ENCODE measurements at regions not wholly inside any gene's neighbourhood (a gene's known extent, or its start where the extent isn't known, plus 50 kb on each side); places are given as distances from the start of the nearest gene placed in this dataset.
A peak's percentile ranks its signal among the peaks of the same experiment; 100 is the strongest.

DNA sequence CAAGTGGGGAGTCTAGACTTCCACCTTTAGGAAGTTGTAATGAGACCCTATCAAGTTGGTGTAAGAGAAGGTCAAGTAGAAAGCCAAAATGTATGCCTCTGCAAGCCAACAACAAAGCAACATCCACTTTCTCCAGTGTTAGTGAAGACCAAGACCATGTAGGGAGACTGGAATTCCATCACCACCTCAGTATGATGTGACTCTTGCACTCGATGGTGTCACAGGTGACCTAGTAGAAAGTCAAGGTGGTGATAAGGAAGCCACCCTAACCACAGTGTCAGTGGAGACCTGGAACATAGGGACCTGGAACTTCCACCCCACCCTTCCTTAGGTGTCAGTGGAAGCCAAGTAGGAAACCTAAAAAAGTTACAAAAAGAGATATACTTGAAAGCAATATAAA lies 278.1 kb upstream of the KCNMB2 start:
- Histone ChIP-seq H3K4me1 (no peaks in the 10 kb centered on the region), H3K27me3 (no peaks in the 10 kb centered on the region), H3K9me3 (no peaks in the 10 kb centered on the region), H3K36me3 (ENCODE audit: low read depth, missing control alignments) (no peaks in the 10 kb centered on the region), H3K4me3 (no peak overlapping the region), H3K27ac (no peak overlapping the region)
- 84 to 100% methylated on average over 1 of the region's 1 CpG for WGBS, 2 donors
- TF ChIP-seq, protein P1, sequence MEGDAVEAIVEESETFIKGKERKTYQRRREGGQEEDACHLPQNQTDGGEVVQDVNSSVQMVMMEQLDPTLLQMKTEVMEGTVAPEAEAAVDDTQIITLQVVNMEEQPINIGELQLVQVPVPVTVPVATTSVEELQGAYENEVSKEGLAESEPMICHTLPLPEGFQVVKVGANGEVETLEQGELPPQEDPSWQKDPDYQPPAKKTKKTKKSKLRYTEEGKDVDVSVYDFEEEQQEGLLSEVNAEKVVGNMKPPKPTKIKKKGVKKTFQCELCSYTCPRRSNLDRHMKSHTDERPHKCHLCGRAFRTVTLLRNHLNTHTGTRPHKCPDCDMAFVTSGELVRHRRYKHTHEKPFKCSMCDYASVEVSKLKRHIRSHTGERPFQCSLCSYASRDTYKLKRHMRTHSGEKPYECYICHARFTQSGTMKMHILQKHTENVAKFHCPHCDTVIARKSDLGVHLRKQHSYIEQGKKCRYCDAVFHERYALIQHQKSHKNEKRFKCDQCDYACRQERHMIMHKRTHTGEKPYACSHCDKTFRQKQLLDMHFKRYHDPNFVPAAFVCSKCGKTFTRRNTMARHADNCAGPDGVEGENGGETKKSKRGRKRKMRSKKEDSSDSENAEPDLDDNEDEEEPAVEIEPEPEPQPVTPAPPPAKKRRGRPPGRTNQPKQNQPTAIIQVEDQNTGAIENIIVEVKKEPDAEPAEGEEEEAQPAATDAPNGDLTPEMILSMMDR (IDR thresholded peaks at IDR 0.05) = no peak
- TF ChIP-seq POLR2A (IDR thresholded peaks at IDR 0.05) = no peak
- DNase-seq = no peak
- intact Hi-C loops (cut with DNase I; ENCODE audit: low total_unique reads) = no loop called here

DNA sequence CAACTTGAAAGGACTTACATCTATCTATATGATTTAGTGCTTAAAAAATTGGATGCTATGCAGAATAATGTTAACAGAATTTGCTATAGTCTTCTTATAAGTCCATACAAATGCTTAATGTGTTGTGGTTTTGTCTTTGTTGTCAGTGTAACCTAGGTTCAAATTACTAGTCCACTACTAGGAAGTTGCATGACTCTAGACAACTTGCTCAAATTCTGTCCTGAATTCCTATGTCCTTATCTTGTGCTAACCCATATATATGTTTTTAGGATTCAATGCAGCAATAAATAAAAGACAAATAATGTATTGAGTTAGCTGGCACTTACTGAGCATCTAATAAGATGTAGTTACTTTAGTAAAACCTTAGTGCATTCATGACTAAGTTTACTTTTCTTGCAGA lies 276.5 kb upstream of the KCNMB2 start:
- Histone ChIP-seq H3K4me3 (no peak overlapping the region), H3K27ac (no peak overlapping the region), H3K27me3 (no peaks in the 10 kb centered on the region), H3K9me3 (no peaks in the 10 kb centered on the region), H3K4me1 (no peaks in the 10 kb centered on the region), H3K36me3 (ENCODE audit: low read depth, missing control alignments) (no peaks in the 10 kb centered on the region)
- no peak for DNase-seq
- TF ChIP-seq, protein P1 (IDR thresholded peaks at IDR 0.05) = no peak
- no peak for TF ChIP-seq POLR2A (IDR thresholded peaks at IDR 0.05)
- intact Hi-C loops (cut with DNase I; ENCODE audit: low total_unique reads) = no loop called here

DNA sequence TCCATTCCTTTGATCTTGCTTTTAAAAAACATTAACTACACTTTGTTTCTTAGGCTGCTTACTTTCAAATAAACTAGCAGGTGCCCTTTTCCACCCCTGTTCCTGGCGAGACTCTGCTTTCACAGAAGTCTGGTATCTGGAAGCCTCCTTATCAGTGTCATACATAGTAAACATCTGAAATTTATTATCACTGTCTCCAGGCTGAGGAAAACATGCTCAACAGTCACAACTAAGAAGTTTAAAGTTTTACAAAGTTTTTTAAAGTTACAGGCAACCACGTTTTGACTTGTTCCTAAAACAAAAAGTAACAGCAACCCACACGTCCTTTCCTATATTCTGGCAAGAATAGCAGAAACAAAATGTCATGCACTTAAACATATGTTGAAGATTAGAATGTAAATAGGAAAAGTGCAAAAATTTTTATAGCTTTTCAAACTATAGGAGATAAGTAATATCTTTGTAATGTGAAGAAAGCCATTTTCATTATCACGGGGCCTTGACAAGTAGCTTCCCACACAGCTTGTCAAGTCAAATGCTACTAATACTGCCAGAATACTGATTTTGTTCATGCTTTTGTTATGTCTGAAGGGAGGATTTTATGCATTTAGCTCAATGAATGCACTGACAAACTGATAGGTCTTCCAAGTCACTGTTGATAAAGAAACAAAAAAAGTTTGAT lies 275.2 kb upstream of the KCNMB2 start:
- Histone ChIP-seq H3K4me1 (no peaks in the 10 kb centered on the region), H3K4me3 (no peak overlapping the region), H3K27me3 (no peaks in the 10 kb centered on the region), H3K9me3 (no peaks in the 10 kb centered on the region), H3K36me3 (ENCODE audit: low read depth, missing control alignments) (no peaks in the 10 kb centered on the region), H3K27ac (no peak overlapping the region)
- WGBS, 2 donors = 24 to 30% methylated on average over 4 of the region's 4 CpGs
- intact Hi-C loops (cut with DNase I; ENCODE audit: low total_unique reads) = no loop called here
- DNase-seq = peak; percentile 19
- TF ChIP-seq, protein P1 (IDR thresholded peaks at IDR 0.05) = no peak
- no peak for TF ChIP-seq POLR2A (IDR thresholded peaks at IDR 0.05)

DNA sequence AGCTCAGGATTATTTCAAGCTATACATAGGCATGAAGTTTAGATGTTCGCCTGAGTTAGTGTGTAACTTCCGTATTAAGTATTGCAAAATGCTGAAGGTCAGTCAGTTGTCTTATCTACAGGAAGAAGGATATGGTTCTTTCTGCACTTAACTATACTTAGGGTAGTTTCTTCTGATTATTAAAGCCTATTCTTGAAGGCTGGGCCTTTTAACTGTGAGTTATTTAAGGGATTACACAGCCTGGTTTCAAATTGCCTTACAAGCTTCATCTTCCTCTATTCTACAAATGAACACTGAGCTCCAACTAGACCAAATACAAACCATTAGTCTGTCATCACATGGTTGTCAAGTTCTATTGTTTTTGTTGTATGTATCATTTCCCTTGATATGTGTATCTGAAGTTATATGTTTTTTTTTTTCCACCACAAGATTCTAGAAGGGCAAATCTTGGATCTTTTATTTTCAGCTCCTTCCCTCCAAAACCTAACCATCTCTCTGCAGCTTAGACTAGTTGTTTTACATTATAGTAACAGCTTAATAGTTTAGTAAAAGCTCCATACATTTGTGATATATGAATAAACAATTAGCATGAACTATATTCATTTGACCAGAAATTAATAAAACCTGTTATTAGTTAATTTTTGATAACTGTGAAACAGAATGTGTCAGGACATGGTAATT lies 272.9 kb upstream of the KCNMB2 start:
- Histone ChIP-seq H3K9me3 (no peaks in the 10 kb centered on the region), H3K36me3 (ENCODE audit: low read depth, missing control alignments) (no peaks in the 10 kb centered on the region), H3K27me3 (no peaks in the 10 kb centered on the region), H3K27ac (no peak overlapping the region), H3K4me3 (no peak overlapping the region), H3K4me1 (no peaks in the 10 kb centered on the region)
- TF ChIP-seq, protein P1 (IDR thresholded peaks at IDR 0.05) = no peak
- TF ChIP-seq POLR2A (IDR thresholded peaks at IDR 0.05) = no peak
- DNase-seq = no peak
- 67 to 71% methylated on average over 2 of the region's 2 CpGs for WGBS, 2 donors
- intact Hi-C loops (cut with DNase I; ENCODE audit: low total_unique reads) = no loop called here

Measured in testis (tissue), 2 donors.